GM18951 (cell line): ENCODE measurements at regions not wholly inside any gene's neighbourhood (a gene's known extent, or its start where the extent isn't known, plus 50 kb on each side); places are given as distances from the start of the nearest gene placed in this dataset.

Source experiments
- POLR2A ChIP-seq: IDR thresholded peaks from 4 replicates; pipeline ENCODE4 v1.6.1; 2011; ENCODE audit warnings: mild to moderate bottlenecking; ENCODE audit not compliant: insufficient read length, insufficient read depth; ENCODE audit errors: extremely low read depth
- in situ Hi-C: fragments of 300-500 bp; cut with MboI; formaldehyde crosslinking; loops from one replicate; pipeline ENCODE4 v1.12.0; 2022; ENCODE audit warnings: low sequenced_read_pairs, mixed read lengths, inconsistent platforms; ENCODE audit not compliant: unreplicated experiment

DNA sequence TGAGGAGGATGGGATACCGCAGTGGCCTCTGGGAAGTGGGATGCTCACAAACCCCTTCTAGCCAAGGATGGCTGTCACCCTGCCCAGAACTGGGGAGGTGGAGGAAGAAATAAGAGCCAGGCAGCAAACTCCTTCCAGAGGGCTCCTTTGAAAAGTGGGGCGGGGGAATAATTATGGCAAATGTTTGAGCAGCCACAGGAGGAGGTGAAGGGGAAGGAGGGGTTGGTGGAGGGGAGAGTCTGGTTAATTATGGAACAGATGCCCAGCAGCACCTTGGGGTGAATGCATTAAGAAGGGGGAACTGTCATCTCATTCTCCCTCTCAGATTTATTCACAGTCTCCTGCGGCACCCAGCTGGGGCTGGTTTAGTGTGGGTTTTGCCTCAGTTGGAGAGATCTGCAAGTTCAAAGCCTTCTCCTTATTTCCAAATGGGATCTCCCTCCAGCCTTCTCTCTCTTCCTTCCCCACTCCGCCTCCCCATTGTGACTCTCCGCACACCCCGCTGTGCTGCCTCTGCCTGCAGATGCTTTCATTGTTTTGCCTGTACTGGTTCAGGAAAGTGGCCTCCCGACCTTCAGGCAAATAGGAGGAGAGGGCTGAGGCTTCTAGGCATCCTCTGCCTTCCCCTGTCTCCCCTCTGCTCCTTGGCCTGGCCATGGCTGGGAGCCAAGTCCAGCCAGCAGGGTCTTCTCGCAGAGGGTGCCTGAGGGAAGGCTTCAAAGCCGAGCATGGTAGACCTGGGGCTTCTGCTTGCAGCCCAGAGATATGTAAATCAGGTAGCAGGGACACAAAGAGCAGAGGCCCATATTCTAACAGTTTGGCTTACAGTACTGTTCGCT, 457.2 kb upstream of the MEX3C start:
- in situ Hi-C loops, result no loop called here
- no peak for TF ChIP-seq POLR2A

DNA sequence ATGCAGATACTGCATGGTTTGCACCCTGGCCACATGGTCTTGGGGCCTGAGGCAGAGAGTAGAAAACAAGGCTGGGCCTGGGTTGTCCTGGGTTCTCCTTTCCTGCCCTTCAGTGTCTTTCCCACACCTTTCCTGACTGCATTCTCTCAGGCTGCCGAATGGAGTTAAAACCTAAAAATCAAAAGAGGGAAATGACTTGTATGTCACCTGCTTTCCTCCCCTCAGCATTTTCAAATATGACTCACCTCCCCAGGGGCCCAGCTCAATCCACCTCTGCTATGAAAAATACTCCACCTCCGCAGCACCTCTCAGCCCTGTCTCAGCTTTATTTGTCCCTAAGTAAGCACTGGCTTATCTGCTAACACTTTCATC, 457.8 kb upstream of the MEX3C start:
- TF ChIP-seq POLR2A, result no peak
- in situ Hi-C loops, result no loop called here

DNA sequence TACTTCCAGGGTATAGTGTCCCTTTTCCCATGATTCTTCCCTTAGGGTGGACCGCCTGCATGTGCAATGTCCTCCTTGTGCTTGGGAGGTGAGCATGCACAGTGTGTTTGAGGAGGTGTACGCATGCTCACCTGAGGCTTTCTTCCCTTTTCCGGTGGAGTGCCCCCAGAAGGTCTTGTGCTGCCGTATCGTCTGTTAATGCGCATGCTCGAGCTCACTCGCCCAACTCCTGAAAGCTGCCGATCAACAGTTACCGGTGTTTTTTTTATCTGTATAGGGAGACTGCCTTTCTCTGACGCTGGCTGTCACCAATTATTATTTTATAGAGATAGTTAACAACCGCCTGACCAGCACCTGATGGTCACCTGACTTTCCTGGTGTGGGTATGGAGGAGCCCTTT, 458.8 kb upstream of the MEX3C start:
- TF ChIP-seq POLR2A, result no peak
- in situ Hi-C loops, result no loop called here

DNA sequence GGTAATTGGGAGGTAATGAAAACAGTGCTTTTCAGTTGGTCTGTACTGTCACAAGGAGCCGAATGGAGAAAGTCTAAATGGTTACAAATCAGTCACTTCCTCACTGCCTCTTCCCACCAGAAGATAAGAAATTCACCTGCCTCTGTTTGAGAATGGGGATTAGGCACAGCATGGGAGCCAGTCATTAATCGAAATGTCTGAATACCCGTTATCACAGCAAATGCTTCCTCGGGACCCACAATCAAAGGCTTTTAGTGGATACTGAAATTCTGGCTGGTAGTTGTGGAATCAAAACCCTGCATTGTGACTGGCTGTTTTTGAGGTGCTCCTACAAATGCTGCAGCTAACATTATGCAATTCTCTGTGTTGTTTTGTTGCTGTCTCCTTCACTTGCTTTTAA, 461.0 kb upstream of the MEX3C start:
- in situ Hi-C loops, result no loop called here
- no peak for TF ChIP-seq POLR2A

- no peak for TF ChIP-seq POLR2A
- in situ Hi-C loops, result loop anchor here (10.0 kb wide), 1 partner anchor 625 kb away; no protein-coding TSS in a partner anchor
These were observed 462.3 kb upstream of the MEX3C start for GRCh38 chr18:51659781-51660180.

GRCh38 chr18:51660188-51660715, 462.8 kb upstream of the MEX3C start:
- TF ChIP-seq POLR2A, result no peak
- in situ Hi-C loops, result loop anchor here (10.0 kb wide), 1 partner anchor 625 kb away; no protein-coding TSS in a partner anchor

DNA sequence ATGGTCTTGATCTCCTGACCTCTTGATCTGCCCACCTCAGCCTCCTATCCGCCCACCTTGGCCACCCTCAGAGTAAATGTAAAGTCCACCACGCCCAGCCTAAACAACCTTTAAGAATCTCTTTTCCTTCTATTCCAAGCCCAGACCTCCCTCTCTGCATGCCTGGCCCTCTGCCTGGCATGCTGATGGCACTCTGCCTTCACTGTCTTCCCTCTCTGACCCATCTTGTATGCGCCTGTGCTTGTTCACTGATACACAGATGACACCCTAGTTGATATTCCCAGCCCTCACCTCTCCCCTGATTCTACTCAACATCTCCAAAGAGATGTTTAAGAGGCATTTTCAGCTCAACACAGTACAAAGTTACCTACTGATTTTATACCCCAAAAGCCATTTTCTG, 466.8 kb upstream of the MEX3C start:
- TF ChIP-seq POLR2A, result no peak
- in situ Hi-C loops, result loop anchor here (10.0 kb wide), 1 partner anchor 621 kb away; no protein-coding TSS in a partner anchor

DNA sequence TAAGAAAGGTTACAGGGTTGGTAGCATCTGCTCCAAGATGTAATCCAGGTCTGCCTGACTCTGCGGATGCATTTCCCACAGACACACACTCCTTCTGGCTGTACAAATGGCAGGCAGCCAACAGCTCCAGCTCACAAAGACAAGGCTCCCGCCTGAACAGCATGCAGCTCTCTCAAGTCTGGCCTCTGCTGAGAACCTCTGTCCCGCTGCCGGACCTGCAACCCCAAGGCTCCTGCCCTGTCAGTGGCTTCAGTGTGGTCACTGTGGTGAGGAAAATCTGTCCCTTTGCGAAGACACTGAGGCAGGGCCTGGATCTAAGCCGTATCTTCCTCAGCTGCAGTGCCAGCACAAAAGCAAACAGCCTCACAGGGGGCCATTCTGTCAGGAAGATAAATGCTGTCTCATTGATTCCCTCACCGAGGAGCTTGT, 469.3 kb upstream of the MEX3C start:
- TF ChIP-seq POLR2A, result no peak
- in situ Hi-C loops, result loop anchor here (10.0 kb wide), 1 partner anchor 618 kb away; no protein-coding TSS in a partner anchor

DNA sequence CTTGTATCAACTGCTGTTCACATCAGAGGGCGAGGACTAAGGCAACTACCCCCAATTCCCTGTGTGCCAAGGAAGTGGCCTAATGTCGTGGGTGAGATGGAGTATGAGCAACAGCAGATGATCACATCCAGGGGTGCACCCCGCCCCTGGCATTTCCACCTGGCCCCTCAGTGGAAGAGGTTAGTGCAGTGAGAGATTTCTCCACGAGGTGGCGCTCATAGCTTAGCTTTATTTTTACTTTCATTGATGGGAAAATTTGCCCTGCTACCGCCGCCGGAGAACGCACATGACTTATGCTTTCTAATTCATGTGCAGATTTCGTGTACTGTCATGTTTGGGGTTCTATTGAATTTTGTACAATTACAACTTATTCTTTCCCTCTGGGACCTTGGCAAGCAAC, 470.6 kb upstream of the MEX3C start:
- in situ Hi-C loops, result loop anchor here (10.0 kb wide), 1 partner anchor 617 kb away; no protein-coding TSS in a partner anchor

GRCh38 chr18:51668607-51669006, 471.1 kb upstream of the MEX3C start:
- in situ Hi-C loops, result loop anchor here (10.0 kb wide), 1 partner anchor 616 kb away; no protein-coding TSS in a partner anchor
- TF ChIP-seq POLR2A, result no peak

More for the DNA sequence above, 470.6 kb upstream of the MEX3C start:
- no peak for TF ChIP-seq POLR2A

GRCh38 chr18:51686590-51686989, 489.1 kb upstream of the MEX3C start:
- no peak for TF ChIP-seq POLR2A
- in situ Hi-C loops, result no loop called here

DNA sequence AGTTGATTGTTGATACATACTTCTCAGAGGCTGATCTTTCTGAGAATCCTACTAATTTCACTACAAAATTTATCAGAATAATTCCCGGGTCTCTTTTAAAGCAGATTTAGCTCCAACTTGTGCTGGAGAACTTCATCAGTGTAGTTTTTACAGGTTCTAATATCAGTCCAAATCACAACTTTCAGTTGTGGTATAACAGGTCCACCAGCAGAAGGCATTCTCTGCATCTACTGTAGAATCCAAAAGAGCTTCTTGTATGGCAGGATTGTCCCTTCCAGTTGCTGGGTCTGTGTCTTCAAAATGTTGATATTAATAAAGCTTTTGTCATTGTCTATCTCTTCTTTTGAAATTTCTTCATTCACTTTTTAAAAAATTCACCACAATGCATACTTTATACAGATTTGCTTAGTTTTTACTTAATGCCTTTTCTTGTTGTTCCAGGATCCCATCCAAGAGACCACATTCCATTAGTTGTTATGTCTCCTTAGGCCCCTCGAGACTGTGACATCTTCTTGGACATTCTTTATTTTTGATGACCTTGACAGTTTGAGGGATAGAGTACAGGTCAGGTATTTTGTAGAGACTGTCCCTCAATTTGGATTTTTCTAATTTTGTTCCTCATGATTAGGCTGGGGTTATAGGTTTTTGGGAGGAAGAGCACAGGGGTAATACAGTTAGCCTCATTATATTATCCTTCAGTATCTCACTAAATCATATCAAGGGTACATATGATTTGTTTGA, 490.5 kb upstream of the MEX3C start:
- in situ Hi-C loops, result no loop called here
- no peak for TF ChIP-seq POLR2A

- in situ Hi-C loops, result no loop called here
- TF ChIP-seq POLR2A, result no peak
These were observed 495.1 kb upstream of the MEX3C start for GRCh38 chr18:51692612-51693011.
